ENCODE measurements at regions not wholly inside any gene's neighbourhood (a gene's known extent, or its start where the extent isn't known, plus 50 kb on each side); places are given as distances from the start of the nearest gene placed in this dataset.

GRCh38 chr2:64876137-64876647, 113.0 kb upstream of the SLC1A4 start:
- no peak for TF ChIP-seq EZH2 (IDR thresholded peaks at IDR 0.05; ENCODE audit: borderline replicate concordance, low read depth, low read length, severe bottlenecking)
- TF ChIP-seq MAX (IDR thresholded peaks at IDR 0.05; ENCODE audit: insufficient read depth, insufficient read length), result no peak

Measured in endothelial cell of umbilical vein (primary cell).